ENCODE measurements at regions not wholly inside any gene's neighbourhood (a gene's known extent, or its start where the extent isn't known, plus 50 kb on each side); places are given as distances from the start of the nearest gene placed in this dataset.

- ChIA-PET POLR2A (no interaction called here), CTCF (no interaction called here), RAD21 (ENCODE audit: low non-redundant PET in 1 of 2, low total read pairs in 2 of 2, uncharacterized antibody in 2 of 2, unreplicated experiment in 2 of 2) (no interaction called here)
- Histone ChIP-seq H3K9me2 (ENCODE audit: insufficient read depth) (no peaks in the 10 kb centered on the region), H3K79me2 (ENCODE audit: insufficient read depth, low read length) (no peaks in the 10 kb centered on the region), H3K9ac (ENCODE audit: low read length) (no peak overlapping the region), H3K4me1 (ENCODE audit: control insufficient read depth in 1 of 2, insufficient read depth in 2 of 2, low read length in 2 of 2) (no peaks in the 10 kb centered on the region), H3K9me3 (ENCODE audit: control insufficient read depth in 1 of 2, insufficient read depth in 1 of 2, low read depth in 1 of 2, low read length in 2 of 2) (peaks cover 28 to 30% of the 10 kb centered on the region in 2 experiments), H3K4me3 (replicated peaks in 1 of 2; ENCODE audit: low read depth in 1 of 2, low read length in 2 of 2) (no peak overlapping the region), H3K27me3 (ENCODE audit: insufficient read depth, low read length) (no peaks in the 10 kb centered on the region), H4K20me1 (ENCODE audit: insufficient read depth) (no peaks in the 10 kb centered on the region), H3K27ac (ENCODE audit: low read depth, low read length) (no peak overlapping the region), H3K4me2 (ENCODE audit: low read length) (no peak overlapping the region), H3K36me3 (ENCODE audit: control insufficient read depth in 1 of 2, insufficient read depth in 2 of 2, low read length in 2 of 2) (no peaks in the 10 kb centered on the region), H2AFZ (ENCODE audit: low read depth, low read length, poor library complexity, severe bottlenecking) (no peak overlapping the region)
- DNase-seq (ENCODE audit: low read depth, low spot score) (no peak), ATAC-seq (no peak)
- TF ChIP-seq CEBPB (IDR thresholded peaks at IDR 0.05; ENCODE audit: low read depth) = no peak
- TF ChIP-seq, protein P1, sequence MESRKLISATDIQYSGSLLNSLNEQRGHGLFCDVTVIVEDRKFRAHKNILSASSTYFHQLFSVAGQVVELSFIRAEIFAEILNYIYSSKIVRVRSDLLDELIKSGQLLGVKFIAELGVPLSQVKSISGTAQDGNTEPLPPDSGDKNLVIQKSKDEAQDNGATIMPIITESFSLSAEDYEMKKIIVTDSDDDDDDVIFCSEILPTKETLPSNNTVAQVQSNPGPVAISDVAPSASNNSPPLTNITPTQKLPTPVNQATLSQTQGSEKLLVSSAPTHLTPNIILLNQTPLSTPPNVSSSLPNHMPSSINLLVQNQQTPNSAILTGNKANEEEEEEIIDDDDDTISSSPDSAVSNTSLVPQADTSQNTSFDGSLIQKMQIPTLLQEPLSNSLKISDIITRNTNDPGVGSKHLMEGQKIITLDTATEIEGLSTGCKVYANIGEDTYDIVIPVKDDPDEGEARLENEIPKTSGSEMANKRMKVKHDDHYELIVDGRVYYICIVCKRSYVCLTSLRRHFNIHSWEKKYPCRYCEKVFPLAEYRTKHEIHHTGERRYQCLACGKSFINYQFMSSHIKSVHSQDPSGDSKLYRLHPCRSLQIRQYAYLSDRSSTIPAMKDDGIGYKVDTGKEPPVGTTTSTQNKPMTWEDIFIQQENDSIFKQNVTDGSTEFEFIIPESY (IDR thresholded peaks at IDR 0.05; ENCODE audit: extremely low read depth, insufficient replicate concordance, low read length) = no peak
- TF ChIP-seq SP1 (IDR thresholded peaks at IDR 0.05; ENCODE audit: low read depth) = no peak
- no peak for TF ChIP-seq REST (IDR thresholded peaks at IDR 0.05; ENCODE audit: low read depth)
- no peak for TF ChIP-seq FOSL1 (IDR thresholded peaks at IDR 0.05; ENCODE audit: low read depth)
- no peak for TF ChIP-seq EGR1 (IDR thresholded peaks at IDR 0.05; ENCODE audit: low read depth)
- no peak for TF ChIP-seq CBX3 (IDR thresholded peaks at IDR 0.05; ENCODE audit: low read depth)
- no peak for TF ChIP-seq POLR2AphosphoS5 (IDR thresholded peaks at IDR 0.05; ENCODE audit: low read depth, low read length)
- TF ChIP-seq, protein P2, sequence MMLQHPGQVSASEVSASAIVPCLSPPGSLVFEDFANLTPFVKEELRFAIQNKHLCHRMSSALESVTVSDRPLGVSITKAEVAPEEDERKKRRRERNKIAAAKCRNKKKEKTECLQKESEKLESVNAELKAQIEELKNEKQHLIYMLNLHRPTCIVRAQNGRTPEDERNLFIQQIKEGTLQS (IDR thresholded peaks at IDR 0.05) = no peak
- TF ChIP-seq, protein P3, sequence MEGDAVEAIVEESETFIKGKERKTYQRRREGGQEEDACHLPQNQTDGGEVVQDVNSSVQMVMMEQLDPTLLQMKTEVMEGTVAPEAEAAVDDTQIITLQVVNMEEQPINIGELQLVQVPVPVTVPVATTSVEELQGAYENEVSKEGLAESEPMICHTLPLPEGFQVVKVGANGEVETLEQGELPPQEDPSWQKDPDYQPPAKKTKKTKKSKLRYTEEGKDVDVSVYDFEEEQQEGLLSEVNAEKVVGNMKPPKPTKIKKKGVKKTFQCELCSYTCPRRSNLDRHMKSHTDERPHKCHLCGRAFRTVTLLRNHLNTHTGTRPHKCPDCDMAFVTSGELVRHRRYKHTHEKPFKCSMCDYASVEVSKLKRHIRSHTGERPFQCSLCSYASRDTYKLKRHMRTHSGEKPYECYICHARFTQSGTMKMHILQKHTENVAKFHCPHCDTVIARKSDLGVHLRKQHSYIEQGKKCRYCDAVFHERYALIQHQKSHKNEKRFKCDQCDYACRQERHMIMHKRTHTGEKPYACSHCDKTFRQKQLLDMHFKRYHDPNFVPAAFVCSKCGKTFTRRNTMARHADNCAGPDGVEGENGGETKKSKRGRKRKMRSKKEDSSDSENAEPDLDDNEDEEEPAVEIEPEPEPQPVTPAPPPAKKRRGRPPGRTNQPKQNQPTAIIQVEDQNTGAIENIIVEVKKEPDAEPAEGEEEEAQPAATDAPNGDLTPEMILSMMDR (IDR thresholded peaks at IDR 0.05 in 2 of 3, conservative IDR thresholded peaks at IDR 0.05 in 1 of 3; ENCODE audit: borderline replicate concordance in 1 of 3, insufficient read depth in 1 of 3, low read depth in 2 of 3, low read length in 2 of 3) = no peak
- TF ChIP-seq ELF1 (IDR thresholded peaks at IDR 0.05; ENCODE audit: borderline replicate concordance, low read depth) = no peak
- no peak for TF ChIP-seq SRF (IDR thresholded peaks at IDR 0.05; ENCODE audit: low read depth)
- no peak for TF ChIP-seq RAD21 (IDR thresholded peaks at IDR 0.05; ENCODE audit: low read depth)
- TF ChIP-seq ZNF274 (IDR thresholded peaks at IDR 0.05; ENCODE audit: low read depth, low read length) = no peak
- no peak for TF ChIP-seq TCF7L2 (IDR thresholded peaks at IDR 0.05; ENCODE audit: borderline replicate concordance, extremely low read depth, insufficient read depth, insufficient read length)
- no peak for TF ChIP-seq SIN3A (IDR thresholded peaks at IDR 0.05; ENCODE audit: low read depth)
- TF ChIP-seq ZFX (IDR thresholded peaks at IDR 0.05) = no peak
- no peak for TF ChIP-seq EZH2 (IDR thresholded peaks at IDR 0.05)
- TF ChIP-seq POLR2A (IDR thresholded peaks at IDR 0.05; ENCODE audit: borderline replicate concordance, extremely low read depth, insufficient read depth, insufficient read length) = no peak
- TF ChIP-seq EZH2phosphoT487 (IDR thresholded peaks at IDR 0.05; ENCODE audit: borderline replicate concordance) = no peak
- BruUV-seq (replicated peaks) = no TSS peak
- intact Hi-C loops (cut with micrococcal nuclease) = no loop called here
These were observed 789.7 kb downstream of the GATA3 start for GRCh38 chr10:8844141-8844540.

Data from HCT116 (cell line).